ENCODE measurements at regions not wholly inside any gene's neighbourhood (a gene's known extent, or its start where the extent isn't known, plus 50 kb on each side); places are given as distances from the start of the nearest gene placed in this dataset.

DNA sequence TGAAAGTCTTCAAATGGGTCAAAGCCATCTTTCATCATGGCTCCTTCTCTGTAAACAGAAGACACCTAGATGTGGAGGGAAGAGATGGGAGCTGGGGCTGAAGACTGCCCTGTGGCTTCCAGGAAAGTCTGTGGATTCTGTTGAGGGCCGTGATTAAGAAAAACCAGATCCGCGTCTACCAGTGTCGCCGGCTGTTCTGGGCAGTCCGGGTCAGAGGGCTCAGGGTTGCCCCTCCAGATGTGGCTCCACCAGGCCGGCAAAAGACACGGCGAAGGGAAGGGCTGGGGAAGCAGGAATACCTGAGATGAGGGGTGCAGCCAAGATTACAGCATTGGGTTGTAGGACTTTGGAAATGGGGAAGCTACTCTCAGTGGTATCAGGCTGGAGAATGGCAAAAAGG lies 162.6 kb downstream of the RHOU start:
- intact Hi-C loops (cut with micrococcal nuclease; ENCODE audit: unreplicated experiment) (no loop called here), in situ Hi-C loops (cut with HindIII; ENCODE audit: extremely low pct_ligation_motif_present, low pct_unique_long_range_greater_than_20kb) (no loop called here)
- Histone ChIP-seq H4K20me1 (ENCODE audit: insufficient read depth, low read length) (no peaks in the 10 kb centered on the region), H3K36me3 (replicated peaks in 1 of 2; ENCODE audit: control insufficient read depth in 1 of 2, insufficient read depth in 2 of 2, low read length in 2 of 2) (no peaks in the 10 kb centered on the region), H2AFZ (ENCODE audit: low read length) (no peak overlapping the region), H3K27me3 (ENCODE audit: control insufficient read depth in 1 of 2, insufficient read depth in 2 of 2, low read length in 2 of 2) (no peaks in the 10 kb centered on the region; a peak in 1 of 5 replicates), H3K4me1 (ENCODE audit: insufficient read depth, low read length) (peaks cover 77% of the 10 kb centered on the region), H3K9ac (ENCODE audit: insufficient read depth, low read depth, low read length) (no peak overlapping the region), H3K27ac (ENCODE audit: extremely low read length, insufficient read depth, low read length) (no peak overlapping the region), H3K9me3 (ENCODE audit: low read length) (no peaks in the 10 kb centered on the region), H3K4me2 (ENCODE audit: low read depth, low read length) (no peak overlapping the region), H3K4me3 (replicated peaks in 1 of 3; ENCODE audit: insufficient read depth in 1 of 3, low read depth in 2 of 3, low read length in 3 of 3) (no peak overlapping the region), H3K79me2 (ENCODE audit: insufficient read depth, low read length) (no peaks in the 10 kb centered on the region)
- WGBS (ENCODE audit: low lambda C conversion rate), result 86% methylated on average over 9 of the region's 9 CpGs
- BruUV-seq (replicated peaks), result no TSS peak
- POLR2A ChIA-PET, result no interaction called here
- TF ChIP-seq BORCS8-MEF2B (CRISPR knock-in tag; IDR thresholded peaks at IDR 0.05) (no peak), PHF8 (CRISPR knock-in tag; IDR thresholded peaks at IDR 0.05) (no peak), ZNF713 (CRISPR knock-in tag; IDR thresholded peaks at IDR 0.05) (no peak), MBNL3 (CRISPR knock-in tag; conservative IDR thresholded peaks at IDR 0.05) (no peak), NR2C2 (CRISPR knock-in tag; IDR thresholded peaks at IDR 0.05; ENCODE audit: borderline replicate concordance) (no peak), SP140L (CRISPR knock-in tag; IDR thresholded peaks at IDR 0.05; ENCODE audit: borderline replicate concordance) (no peak)
- TF ChIP-seq, protein P1, sequence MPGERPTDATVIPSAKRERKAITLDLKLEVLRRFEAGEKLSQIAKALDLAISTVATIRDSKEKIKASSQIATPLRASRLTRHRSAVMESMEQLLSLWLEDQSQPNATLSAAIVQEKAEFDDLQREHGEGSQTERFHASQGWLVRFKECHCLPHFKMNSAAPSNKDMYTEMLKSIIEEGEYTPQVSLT (CRISPR knock-in tag; IDR thresholded peaks at IDR 0.05; ENCODE audit: borderline replicate concordance, low read depth), result no peak
- FAIRE-seq (no peak), DNase-seq (ENCODE audit: low spot score) (no peak), ATAC-seq (no peak)
- CTCF ChIA-PET (ENCODE audit: low intra/inter-chr PET ratio, low total read pairs), result no interaction called here

DNA sequence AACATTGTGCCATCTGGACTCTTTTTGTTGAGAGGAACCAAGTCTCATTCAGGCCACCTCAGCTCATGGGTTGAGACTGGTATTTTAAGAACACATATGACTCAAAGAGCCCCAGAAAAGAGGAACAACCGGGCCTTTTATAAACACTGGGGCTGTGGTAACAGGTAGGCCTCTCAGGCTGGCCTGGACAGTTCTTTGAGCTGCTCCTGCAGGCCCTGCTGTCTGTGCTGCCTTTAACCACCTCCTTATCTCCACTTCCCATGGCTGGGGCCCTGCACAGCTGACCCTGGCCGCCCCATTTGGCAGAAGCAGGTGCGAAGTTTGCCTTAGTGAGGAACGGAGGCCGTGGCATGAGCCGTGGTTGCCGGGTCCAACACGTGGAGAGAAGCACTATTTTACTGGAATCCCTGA lies 163.3 kb downstream of the RHOU start:
- intact Hi-C loops (cut with micrococcal nuclease; ENCODE audit: unreplicated experiment) (no loop called here), in situ Hi-C loops (cut with HindIII; ENCODE audit: extremely low pct_ligation_motif_present, low pct_unique_long_range_greater_than_20kb) (no loop called here)
- 43% methylated on average over 8 of the region's 8 CpGs for WGBS (ENCODE audit: low lambda C conversion rate)
- no peaks in the 10 kb centered on the region for H3K79me2 ChIP-seq (ENCODE audit: insufficient read depth, low read length)
- H3K9me3 ChIP-seq (ENCODE audit: low read length), result no peaks in the 10 kb centered on the region
- CTCF ChIA-PET (ENCODE audit: low intra/inter-chr PET ratio, low total read pairs), result no interaction called here
- H3K4me3 ChIP-seq (replicated peaks in 1 of 3; ENCODE audit: insufficient read depth in 1 of 3, low read depth in 2 of 3, low read length in 3 of 3), result no peak overlapping the region
- H3K4me2 ChIP-seq (ENCODE audit: low read depth, low read length), result peak overlapping the region; percentile 14; the same call in 1 of the 2 replicates
- FAIRE-seq, result no peak
- no peaks in the 10 kb centered on the region; a peak in 1 of 5 replicates for H3K27me3 ChIP-seq (ENCODE audit: control insufficient read depth in 1 of 2, insufficient read depth in 2 of 2, low read length in 2 of 2)
- BruUV-seq (replicated peaks), result no TSS peak
- DNase-seq (ENCODE audit: low spot score), result no peak
- H3K4me1 ChIP-seq (ENCODE audit: insufficient read depth, low read length), result peaks cover 84% of the 10 kb centered on the region
- peak; percentile 41 for ATAC-seq
- H3K27ac ChIP-seq (ENCODE audit: extremely low read length, insufficient read depth, low read length), result no peak overlapping the region
- no peaks in the 10 kb centered on the region for H3K36me3 ChIP-seq (replicated peaks in 1 of 2; ENCODE audit: control insufficient read depth in 1 of 2, insufficient read depth in 2 of 2, low read length in 2 of 2)
- no peak overlapping the region for H3K9ac ChIP-seq (ENCODE audit: insufficient read depth, low read depth, low read length)
- no peaks in the 10 kb centered on the region for H4K20me1 ChIP-seq (ENCODE audit: insufficient read depth, low read length)
- no peak overlapping the region for H2AFZ ChIP-seq (ENCODE audit: low read length)
- POLR2A ChIA-PET, result no interaction called here
- TF ChIP-seq, protein P2, sequence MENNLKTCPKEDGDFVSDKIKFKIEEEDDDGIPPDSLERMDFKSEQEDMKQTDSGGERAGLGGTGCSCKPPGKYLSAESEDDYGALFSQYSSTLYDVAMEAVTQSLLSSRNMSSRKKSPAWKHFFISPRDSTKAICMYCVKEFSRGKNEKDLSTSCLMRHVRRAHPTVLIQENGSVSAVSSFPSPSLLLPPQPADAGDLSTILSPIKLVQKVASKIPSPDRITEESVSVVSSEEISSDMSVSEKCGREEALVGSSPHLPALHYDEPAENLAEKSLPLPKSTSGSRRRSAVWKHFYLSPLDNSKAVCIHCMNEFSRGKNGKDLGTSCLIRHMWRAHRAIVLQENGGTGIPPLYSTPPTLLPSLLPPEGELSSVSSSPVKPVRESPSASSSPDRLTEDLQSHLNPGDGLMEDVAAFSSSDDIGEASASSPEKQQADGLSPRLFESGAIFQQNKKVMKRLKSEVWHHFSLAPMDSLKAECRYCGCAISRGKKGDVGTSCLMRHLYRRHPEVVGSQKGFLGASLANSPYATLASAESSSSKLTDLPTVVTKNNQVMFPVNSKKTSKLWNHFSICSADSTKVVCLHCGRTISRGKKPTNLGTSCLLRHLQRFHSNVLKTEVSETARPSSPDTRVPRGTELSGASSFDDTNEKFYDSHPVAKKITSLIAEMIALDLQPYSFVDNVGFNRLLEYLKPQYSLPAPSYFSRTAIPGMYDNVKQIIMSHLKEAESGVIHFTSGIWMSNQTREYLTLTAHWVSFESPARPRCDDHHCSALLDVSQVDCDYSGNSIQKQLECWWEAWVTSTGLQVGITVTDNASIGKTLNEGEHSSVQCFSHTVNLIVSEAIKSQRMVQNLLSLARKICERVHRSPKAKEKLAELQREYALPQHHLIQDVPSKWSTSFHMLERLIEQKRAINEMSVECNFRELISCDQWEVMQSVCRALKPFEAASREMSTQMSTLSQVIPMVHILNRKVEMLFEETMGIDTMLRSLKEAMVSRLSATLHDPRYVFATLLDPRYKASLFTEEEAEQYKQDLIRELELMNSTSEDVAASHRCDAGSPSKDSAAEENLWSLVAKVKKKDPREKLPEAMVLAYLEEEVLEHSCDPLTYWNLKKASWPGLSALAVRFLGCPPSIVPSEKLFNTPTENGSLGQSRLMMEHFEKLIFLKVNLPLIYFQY (CRISPR knock-in tag; IDR thresholded peaks at IDR 0.05; ENCODE audit: borderline replicate concordance), result no peak
- TF ChIP-seq ZFX (CRISPR knock-in tag; IDR thresholded peaks at IDR 0.05; ENCODE audit: low read depth) (peak; percentile 67), ZNF24 (IDR thresholded peaks at IDR 0.05) (no peak)

All from HepG2 (cell line).